ENCODE measurements at regions not wholly inside any gene's neighbourhood (a gene's known extent, or its start where the extent isn't known, plus 50 kb on each side); places are given as distances from the start of the nearest gene placed in this dataset.

DNA sequence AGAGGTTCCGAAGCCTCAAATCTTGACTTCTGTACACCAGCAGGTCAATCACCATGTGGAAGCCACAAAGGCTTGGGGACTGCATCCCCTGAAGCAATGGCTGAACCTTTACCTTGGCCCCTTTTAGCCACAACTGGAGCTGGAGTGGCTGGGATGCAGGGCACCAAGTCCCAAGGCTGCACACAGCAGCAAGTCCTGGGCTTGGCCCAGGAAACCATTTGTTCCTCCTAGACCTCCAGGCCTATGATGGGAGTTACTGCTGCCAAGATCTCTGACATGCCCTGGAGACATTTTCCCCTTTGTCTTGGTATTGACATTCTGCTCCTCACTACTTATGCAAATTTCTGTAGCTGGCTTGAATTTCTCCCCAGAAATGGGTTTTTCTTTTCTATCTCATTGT is 285.9 kb downstream of the ASXL3 start:
- no peak for DNase-seq

DNA sequence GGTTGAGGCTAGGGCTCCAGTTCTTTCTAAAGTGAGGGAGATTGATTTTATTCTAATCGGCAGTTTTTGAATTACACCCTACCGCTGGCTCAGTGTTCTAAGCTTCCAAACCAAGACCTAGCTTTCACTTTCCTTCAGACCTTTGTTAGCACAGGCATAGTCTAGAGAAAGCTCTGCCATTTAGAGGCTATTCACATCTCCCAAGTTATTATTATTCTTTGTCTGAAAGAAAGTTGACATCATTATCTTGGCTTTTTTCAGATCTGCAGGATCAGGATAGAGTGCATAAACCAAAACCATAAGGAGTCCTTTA is 276.8 kb downstream of the ASXL3 start:
- no peak for DNase-seq

DNA sequence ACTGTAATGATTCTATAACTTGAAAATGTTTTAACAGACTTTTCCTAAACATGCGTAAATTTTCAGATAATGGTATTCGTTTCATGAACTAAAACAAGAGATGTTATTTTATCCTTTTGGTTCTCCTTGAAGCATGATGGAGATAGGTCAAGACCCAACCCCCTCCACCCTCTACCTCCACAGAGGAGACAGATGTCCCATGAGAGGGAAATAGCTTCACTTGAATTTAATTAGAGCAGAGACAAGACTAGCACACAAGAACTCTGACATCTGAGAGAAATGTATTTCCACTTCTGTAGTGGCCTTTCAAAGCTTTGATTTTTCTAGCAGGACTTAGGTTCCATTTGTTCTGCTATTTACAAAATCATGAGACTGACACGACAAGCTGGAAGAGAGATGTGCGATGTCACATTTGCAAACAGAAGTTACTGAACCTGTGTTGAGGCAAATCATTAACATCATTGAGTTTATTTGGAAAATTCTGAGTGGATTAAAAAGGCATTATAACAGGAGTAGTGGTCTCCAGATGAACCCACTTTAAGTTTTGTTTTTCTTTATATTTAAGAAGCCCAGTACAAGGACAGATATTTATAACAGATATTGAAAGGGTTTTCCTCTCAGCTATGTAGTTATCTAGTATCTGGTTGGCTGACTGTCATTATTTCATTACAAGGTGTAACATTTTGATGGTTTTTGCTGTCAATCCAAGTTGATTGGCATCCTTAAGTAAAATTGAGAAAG is 276.2 kb downstream of the ASXL3 start:
- no peak for DNase-seq

DNA sequence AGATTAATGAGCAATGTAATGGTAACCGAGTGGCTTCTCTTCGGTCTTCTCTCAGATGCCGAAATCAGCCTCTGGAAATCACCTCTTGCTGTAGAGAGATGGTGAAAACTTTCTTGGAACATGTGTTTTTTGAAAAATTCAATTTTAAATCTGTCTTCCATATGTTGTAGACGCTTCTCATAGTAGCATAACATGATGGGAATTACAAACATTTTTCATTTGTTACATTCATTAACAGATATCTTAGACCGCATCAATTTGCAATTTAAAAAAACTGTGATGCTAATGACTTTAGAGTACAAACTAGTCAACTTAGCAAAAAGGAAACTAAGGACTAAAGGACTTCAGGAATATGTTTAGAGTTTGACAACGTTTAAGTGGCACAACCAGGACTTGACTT is 275.2 kb downstream of the ASXL3 start:
- DNase-seq = no peak

DNA sequence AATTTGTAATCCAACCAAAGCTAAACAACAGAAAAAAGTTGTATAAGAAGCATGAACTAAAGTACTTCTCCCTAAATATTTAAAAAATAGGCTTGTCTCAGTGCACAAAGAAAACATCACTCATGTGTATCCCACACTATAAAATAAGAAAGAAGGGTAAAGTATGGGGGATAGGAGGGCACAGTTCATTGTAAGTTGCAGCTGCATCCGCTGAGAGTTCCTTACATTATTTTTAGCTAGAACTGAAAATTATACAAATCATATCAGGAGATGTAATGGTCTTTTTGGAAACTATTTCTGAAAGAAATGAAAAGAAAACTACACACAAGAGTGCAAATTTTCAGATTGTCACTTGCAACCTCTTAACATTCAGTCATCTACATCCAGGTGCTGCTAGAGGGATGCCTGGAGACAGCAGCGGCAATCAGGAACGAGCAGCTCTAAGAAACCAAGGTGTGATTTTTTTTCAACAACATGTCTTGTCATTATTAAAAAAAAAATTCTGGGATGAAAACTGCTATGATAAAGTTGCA is 273.6 kb downstream of the ASXL3 start:
- DNase-seq = no peak

DNA sequence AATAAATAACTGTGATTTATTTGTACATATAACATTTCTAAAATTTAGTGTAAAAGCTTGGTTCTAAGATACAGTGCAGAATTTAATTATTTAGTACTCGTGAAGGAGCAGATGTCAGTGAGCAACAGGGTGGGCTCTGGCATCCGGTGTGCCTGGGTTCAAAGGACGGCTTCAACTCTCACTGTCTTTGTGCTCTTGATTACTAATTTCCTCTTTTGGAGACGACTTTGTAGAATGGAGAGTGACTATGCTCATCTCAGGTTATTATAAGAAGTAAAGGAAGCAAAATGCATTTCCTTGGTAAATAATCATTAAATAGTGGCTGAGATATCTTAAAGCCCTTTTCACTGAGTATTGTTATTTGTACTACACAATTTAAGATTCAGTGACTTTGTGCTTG is 271.7 kb downstream of the ASXL3 start:
- DNase-seq = no peak

DNA sequence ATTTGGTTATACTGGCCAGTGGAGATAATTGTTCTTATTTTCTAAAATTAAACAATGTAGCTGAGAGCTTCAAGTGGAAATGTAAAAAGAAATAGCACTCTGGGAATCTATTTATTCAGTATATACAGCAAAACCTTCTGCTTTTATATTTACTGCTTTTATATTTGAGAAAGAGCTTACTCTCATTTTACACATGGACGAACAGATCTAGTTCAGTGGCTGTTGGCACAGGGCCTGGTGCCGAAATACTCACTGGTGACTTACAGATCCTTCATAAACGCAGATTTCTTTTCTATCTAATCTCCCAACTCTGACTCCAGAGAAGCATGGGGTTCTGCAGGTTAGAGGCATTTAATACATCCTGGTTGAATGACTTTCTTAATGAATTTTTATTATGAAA is 266.2 kb downstream of the ASXL3 start:
- no peak for DNase-seq

DNA sequence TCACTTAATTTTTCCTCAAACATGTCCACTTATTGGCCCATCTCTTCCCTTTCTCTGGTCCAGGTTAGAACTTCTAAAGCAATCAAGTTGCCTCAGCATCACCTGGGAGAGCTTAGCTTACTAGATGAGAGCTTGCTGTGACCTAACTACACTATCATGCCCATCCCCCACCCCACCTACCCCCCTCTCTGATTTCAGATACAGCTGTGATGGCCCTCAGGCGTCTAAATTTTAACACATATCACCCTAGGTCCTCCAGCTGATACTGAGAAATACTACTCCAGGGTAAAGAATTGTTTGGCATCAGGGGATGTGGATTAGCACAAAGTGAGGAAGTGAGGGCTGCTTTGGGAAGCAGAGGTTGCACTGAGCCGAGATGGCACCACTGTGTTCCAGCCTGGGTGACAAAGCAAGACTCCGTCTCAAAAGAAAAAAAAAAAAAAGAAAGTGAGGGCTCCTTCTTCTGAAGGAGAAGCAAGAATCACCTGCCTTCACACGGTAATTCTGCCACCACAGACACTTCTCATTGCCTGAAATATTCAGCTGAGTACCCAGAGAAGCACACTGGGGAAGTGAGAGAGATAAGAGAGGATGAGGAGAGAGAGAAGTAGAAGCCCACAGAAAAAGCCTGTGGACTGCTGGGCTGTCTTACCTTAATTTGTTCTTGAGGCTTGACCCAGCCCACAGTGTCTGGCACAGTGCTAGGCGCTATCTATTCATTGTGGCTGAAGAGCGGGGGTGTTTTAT is 263.4 kb downstream of the ASXL3 start:
- DNase-seq = no peak

DNA sequence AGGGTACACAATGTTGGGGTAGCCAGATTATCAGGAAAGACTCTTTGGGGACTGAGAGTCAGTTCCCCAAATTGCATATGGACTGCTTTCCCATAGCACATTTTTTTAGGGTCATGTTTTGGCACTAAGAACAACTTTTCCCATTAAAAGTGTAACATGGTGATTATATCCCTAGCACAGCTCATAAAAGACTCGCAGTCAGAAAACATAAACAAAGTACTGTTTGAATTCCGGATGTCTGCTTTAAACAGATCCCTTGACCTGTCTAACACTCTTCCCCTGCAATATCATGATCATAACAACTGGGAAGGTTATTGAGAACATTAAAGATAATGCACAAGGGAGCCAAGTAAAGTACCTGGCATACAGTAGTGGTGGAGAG is 262.2 kb downstream of the ASXL3 start:
- no peak for DNase-seq

DNA sequence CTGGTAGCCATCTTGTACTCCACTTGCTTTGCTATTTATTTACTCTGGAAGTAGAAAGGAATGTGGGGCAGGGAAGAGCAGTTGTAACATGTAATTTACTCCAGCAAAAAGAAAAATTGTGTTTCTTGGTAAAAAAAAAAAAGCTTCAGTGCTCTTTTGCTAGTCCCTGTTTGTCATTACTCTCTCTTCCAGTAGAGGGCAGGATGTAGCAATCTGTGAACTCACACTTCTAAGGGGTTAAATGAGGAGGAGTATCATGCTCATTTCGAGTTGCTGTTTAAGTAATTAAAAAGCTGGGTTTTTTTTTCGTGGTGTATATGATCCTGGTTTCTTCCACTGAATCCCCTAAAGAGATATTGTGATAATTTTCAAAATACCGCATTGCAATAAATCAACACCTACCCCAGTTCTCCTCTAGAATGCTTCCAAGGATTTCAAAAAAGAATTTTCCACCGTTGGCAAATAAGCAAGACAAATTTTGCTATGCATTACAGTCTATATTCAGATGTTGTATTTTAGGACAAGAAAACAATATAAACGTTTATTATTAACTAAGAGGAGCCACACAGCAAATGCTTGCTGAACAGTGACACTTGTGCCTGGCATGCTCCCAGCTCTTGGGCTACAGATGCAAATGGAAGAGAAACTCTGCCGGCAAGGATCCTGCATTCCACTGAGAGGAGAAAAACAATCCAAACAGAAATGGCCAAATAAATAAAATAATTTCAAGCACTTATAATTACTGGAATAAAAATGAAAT is 261.6 kb downstream of the ASXL3 start:
- peak in 23 of 56 donors; percentile 0 to 41 (median 7) for DNase-seq

DNA sequence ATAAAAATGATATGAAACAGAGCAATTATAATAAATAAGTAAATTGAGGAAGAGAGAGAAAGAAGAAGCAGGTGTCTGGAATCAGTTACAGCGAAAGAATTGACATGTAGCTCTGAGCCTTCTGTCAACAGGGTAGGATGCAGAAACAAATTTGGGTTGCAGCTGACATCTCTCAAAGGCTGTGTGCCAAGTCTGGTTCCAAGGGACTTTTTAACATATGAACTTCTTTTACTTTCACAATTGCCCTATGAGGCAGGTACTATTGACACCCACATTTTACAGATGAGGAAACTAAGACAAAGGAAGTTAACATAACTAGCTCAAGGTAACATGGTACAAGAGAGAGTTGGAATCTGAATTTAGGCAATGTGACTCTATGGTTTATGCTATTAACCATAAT is 260.0 kb downstream of the ASXL3 start:
- DNase-seq = no peak

DNA sequence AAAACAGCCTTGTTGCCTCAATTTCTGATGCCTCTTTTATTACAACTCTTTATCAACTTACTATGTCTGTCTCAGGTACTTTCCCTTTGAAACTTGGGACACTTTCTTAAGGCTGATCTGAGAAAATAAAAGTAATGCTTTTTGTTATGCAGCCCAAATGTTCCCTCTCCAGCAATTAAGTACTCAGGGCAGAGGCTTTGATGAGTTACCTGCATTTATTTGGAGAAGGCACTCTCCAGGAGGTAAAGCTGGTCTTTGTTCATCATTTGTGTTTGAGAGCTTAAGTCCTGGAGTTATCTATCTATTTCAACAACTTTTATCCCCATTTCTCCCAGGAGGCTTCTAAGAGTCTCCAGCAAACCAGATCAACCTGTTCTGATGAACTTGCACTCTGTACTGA is 259.2 kb downstream of the ASXL3 start:
- DNase-seq = no peak

DNA sequence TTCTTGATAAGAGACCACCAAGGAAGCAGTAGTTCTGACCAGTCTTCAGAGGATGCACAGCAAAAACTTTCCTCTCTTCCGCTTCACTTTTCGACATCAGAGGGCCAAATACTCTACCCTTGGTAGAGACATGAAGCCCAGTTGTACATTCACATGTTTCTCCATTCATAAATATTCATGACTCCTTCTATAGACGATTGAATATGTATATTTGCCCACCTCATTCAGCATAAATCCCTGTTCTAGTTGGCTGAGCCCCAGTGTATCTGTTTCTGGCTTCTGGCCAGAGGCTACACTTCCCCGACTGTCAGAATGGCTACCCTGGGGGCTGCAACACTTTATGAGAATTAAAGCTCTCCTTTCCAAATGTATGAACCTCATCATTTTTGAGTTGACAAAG is 258.5 kb downstream of the ASXL3 start:
- no peak for DNase-seq

DNA sequence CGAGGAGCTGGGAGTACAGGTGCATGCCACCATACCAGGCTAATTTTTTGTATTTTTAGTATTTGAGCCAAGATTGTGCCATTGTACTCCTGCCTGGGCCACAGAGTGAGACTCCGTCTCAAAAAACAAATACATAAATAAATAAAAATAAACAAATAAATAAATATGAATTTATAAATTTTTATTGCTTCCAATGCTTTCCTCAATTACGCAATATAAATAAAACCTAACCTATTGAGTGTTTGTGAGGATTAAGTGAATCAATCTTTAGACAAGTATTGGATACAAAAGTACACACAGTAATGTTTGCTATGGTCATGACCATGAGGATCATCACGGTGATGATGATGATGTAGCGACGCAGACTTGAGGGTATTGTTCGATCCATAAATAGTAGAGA is 257.4 kb downstream of the ASXL3 start:
- no peak for DNase-seq

DNA sequence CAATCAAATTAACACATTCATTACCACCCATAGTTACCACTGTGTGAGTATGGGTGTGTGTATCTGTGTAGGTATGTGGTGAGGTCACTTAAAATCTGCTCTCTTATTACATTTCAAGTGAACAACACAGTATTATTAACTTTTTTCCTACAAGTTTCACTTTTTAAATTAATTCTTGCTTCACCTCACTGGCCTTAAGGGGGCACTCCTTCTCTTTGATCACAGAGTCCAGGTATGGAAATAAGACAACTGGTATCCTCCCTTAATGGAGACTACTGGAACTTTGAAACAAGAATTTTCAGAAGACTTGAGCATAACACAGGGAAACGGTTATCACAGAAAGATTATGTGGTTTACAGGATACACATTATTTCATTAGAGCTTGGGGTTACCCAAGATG is 255.8 kb downstream of the ASXL3 start:
- DNase-seq = no peak

DNA sequence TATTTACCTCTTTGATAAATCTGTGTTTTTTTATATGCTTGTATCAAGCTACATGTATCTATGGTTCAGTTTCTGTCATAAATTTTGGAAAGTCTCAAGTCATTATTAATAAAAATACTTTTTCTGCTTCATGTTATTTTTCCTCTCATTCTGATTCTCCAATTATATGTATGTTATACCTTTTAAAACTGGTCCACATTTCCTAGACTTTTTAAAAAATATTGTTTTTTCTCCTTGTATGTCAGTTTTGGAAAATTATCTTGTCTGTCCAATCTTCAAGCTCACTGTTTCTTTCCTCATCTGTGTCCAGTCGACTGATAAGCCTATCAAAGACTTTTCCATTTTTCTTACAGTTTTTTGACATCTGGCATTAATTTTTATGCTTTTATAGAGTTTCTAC is 253.4 kb downstream of the ASXL3 start:
- DNase-seq = no peak

DNA sequence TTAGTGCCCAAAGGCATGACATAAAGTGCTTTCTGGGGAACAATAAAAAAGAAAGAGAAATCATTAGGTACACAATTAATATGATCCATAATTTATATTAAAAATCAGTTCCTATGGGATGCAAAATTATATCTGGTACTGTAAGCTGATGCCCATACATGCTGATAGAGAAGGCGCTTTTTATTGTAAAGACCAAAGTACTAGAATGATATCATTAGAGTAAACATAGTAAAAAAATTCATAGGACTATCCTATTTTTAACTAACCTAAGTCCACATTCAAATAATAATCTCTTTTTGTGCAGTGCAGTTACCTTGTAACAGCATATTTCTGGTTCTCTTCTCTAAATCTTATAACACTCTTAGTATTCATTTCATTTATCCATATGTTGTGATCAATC is 252.2 kb downstream of the ASXL3 start:
- DNase-seq = no peak

DNA sequence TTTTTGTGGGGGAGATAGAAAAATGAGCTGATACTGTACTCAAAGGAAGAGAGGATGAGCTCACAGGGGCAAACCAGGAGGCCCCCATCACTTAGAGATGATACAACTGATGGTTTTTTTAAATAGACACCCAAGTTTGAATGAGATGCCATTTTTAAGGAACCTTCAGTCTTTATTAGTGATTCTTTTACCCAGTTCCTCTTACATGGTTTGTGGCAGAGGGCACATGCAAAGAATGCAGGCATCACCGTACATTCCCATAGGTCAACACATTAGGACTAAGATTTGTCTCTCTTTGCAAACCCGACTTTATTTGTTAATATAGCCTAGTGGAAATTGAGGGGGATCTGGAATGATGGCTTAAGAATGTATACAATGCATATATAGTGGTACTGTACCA is 250.9 kb downstream of the ASXL3 start:
- no peak for DNase-seq

DNA sequence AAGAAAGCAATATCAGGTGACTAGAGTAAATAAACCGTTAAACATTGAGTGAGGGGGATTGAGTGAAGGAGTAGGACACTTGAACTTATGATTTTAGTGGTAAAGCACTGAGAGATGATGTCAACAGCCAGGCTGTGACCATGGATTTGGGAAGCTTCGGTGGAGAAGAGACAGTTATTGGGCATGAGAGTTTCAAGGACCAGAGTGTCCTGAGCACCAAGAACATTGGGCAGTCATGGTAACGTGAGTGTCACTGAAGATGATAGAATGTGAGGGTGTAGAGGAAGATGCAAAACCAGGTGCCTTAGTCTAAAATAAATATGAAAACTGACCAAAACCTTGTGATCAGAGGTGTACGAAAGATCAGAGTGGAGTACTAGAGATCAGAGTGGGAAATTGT is 248.1 kb downstream of the ASXL3 start:
- no peak for DNase-seq

DNA sequence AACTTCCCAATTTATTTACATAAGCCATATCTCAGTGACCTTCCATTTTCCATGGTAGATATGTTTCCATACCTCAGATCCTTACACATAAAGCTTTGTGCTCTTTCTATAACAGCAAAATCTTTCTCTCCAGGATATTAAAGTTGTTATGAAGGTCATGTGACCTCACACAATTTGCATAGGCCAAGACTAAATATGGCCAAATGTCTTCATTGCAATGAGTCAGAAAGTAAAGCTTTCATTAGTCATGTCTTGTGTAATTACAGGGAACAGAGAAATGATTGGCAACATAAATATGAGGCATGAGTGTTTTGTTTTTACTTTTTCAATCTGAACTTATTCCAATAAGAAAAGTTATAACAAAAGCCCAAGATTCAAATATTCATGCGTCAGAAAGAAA is 243.5 kb downstream of the ASXL3 start:
- no peak for DNase-seq

DNA sequence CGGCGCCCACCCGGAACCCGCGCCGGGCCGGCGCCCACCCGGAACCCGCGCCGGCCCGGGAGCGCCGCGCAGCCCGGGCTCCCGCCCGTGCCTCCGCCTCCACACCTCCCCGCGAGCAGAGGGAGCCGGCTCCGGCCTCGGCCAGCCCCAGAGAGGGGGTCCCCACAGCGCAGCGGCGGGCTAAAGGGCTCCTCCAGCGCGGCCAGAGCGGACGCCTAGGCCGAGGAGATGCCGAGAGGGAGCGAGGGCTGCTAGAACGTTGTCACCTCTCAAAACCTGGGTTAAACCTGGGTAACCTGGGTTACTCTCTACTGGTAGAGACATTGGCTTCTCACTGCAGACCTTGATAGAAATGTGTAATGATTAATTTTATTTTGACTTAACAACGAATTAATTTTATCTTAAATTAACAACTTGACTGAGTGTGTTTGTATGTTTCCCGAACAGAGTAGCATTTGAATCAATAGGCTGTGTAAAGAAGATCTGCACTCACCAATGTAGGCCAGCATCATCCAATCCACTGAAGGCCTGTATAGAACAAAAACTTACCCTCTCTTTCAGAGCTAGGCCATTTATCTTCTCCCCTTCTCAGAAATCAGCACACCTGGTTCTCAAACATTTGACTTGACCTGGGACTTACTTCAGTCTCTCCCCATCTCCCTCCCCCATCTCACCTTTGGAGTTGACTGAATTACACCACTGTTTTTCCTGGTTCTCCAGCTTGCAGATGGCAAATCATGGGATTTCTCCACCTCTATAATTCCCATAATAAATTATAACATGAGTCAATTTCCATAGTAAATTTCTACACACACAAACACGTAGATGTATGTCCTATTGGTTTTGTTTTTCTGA is 242.7 kb downstream of the ASXL3 start:
- peak in 1 of 56 donors; percentile 2 for DNase-seq

Data from amygdala (tissue), 56 donors.